ENCODE measurements at regions not wholly inside any gene's neighbourhood (a gene's known extent, or its start where the extent isn't known, plus 50 kb on each side); places are given as distances from the start of the nearest gene placed in this dataset.

DNA sequence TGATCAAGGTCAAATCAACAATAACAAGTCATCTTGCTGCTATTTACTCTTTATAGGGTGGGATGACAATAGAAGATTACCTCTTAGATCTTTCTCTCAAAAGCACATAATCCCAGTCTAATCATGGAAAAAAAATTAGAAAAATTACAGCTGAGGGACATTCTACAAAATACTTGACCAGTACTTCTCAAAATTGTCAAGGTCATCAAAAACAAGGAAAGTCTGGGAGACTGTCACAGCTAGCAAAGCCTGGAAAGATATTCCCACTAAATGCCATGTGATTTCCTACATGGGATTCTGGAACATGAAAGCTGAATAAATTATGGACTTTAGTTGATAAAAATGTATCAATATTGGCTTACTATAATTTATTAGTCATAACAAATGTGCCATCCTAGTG lies 276.2 kb downstream of the RNF144A start:
- no peaks in the 10 kb centered on the region for H3K27me3 ChIP-seq (ENCODE audit: insufficient read depth, low read length)
- no peak overlapping the region for H2AFZ ChIP-seq (ENCODE audit: insufficient read depth, low read length, poor library complexity)
- no peak overlapping the region for H4K91ac ChIP-seq (ENCODE audit: low read depth, low read length)
- H3K36me3 ChIP-seq (ENCODE audit: control insufficient read depth in 1 of 2, insufficient read depth in 2 of 2, low read length in 2 of 2): no peaks in the 10 kb centered on the region
- H3K4me1 ChIP-seq (ENCODE audit: control insufficient read depth in 1 of 2, insufficient read depth in 2 of 2, low read length in 2 of 2): peaks cover 0 to 6% of the 10 kb centered on the region in 2 experiments
- H3K9me3 ChIP-seq (ENCODE audit: insufficient read depth, low read depth, low read length): no peaks in the 10 kb centered on the region
- H2BK120ac ChIP-seq (ENCODE audit: insufficient read depth, low read length, poor library complexity): no peak overlapping the region
- H3K79me1 ChIP-seq (ENCODE audit: low read length): no peaks in the 10 kb centered on the region
- no peak overlapping the region for H3K18ac ChIP-seq (ENCODE audit: low read length)
- H3K79me2 ChIP-seq (ENCODE audit: control insufficient read depth, insufficient read depth, low read length, poor library complexity): no peaks in the 10 kb centered on the region
- no peak overlapping the region for H2BK12ac ChIP-seq (ENCODE audit: low read length)
- H3K4me3 ChIP-seq (ENCODE audit: low read depth, low read length): no peak overlapping the region
- no peak overlapping the region for H3K9ac ChIP-seq (ENCODE audit: low read length)
- no peak overlapping the region for H3K4me2 ChIP-seq (ENCODE audit: low read length)
- no peak overlapping the region for H4K8ac ChIP-seq (ENCODE audit: low read depth, low read length)
- DNase-seq: no peak
- no peak overlapping the region for H2AK5ac ChIP-seq (ENCODE audit: low read length)
- no peak overlapping the region for H3K27ac ChIP-seq (ENCODE audit: low read depth, low read length)
- no peak overlapping the region for H2BK5ac ChIP-seq (ENCODE audit: low read depth, low read length, poor library complexity)
- H4K12ac ChIP-seq (ENCODE audit: low read depth, low read length): no peak overlapping the region
- no peak overlapping the region for H3K4ac ChIP-seq (ENCODE audit: low read depth, low read length)
- H3K23ac ChIP-seq (ENCODE audit: low read length): no peak overlapping the region
- H3K14ac ChIP-seq (ENCODE audit: low read length): no peak overlapping the region

DNA sequence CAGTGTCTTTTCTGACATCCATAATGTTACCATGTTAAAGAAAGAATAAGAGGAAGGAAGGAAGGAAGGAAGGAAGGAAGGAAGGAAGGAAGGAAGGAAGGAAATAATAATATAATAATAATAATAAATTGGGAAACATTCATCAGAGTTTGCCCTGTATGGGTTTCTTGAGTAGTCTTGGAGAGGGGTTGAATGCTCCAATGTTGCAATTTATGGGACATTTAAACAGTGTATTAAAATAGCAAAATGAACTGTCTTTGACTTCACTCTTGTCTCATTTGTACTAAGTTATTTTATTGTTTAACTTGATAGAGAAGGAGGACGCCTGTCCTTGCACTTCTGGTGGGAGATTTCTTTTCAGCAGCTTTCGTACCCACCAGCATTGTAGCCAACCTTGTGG lies 277.7 kb downstream of the RNF144A start:
- Histone ChIP-seq H3K4me2 (ENCODE audit: low read length) (no peak overlapping the region), H3K4me3 (ENCODE audit: low read depth, low read length) (no peak overlapping the region), H3K27ac (ENCODE audit: low read depth, low read length) (no peak overlapping the region), H3K14ac (ENCODE audit: low read length) (no peak overlapping the region), H3K23ac (ENCODE audit: low read length) (no peak overlapping the region), H3K4ac (ENCODE audit: low read depth, low read length) (no peak overlapping the region), H3K9me3 (ENCODE audit: insufficient read depth, low read depth, low read length) (no peaks in the 10 kb centered on the region), H2BK120ac (ENCODE audit: insufficient read depth, low read length, poor library complexity) (no peak overlapping the region), H2BK5ac (ENCODE audit: low read depth, low read length, poor library complexity) (no peak overlapping the region), H3K79me1 (ENCODE audit: low read length) (no peaks in the 10 kb centered on the region), H4K91ac (ENCODE audit: low read depth, low read length) (no peak overlapping the region), H2AK5ac (ENCODE audit: low read length) (no peak overlapping the region), H3K18ac (ENCODE audit: low read length) (no peak overlapping the region), H3K27me3 (ENCODE audit: insufficient read depth, low read length) (no peaks in the 10 kb centered on the region), H3K9ac (ENCODE audit: low read length) (no peak overlapping the region), H2AFZ (ENCODE audit: insufficient read depth, low read length, poor library complexity) (no peak overlapping the region), H4K12ac (ENCODE audit: low read depth, low read length) (no peak overlapping the region), H3K36me3 (ENCODE audit: control insufficient read depth in 1 of 2, insufficient read depth in 2 of 2, low read length in 2 of 2) (no peaks in the 10 kb centered on the region), H3K79me2 (ENCODE audit: control insufficient read depth, insufficient read depth, low read length, poor library complexity) (no peaks in the 10 kb centered on the region), H4K8ac (ENCODE audit: low read depth, low read length) (no peak overlapping the region), H3K4me1 (ENCODE audit: control insufficient read depth in 1 of 2, insufficient read depth in 2 of 2, low read length in 2 of 2) (peaks cover 0 to 5% of the 10 kb centered on the region in 2 experiments), H2BK12ac (ENCODE audit: low read length) (no peak overlapping the region)
- no CpG with 5 or more reads among the region's 2 CpGs for WGBS (ENCODE audit: extremely low coverage, insufficient coverage, insufficient read length)
- no peak for DNase-seq

DNA sequence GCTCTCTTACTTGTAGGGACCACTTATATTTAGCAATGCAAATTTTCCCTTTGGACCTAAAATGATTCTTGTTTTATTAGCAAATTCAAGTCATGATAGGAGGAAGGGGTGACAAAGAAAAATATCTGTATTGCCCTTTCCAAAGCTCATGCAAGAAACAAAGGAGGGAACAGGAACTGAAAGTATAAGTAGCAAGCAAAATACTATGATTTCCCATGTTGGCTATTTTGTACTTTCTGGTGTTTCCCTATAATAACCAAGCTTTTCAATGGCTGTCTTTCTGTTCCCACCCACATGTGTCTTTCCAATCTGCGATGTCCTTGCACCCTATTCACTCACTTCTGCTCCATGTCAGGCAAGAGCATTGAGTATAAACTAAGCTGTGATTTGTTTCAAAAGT lies 279.7 kb downstream of the RNF144A start:
- H3K18ac ChIP-seq (ENCODE audit: low read length): no peak overlapping the region
- no peak overlapping the region for H3K27ac ChIP-seq (ENCODE audit: low read depth, low read length)
- H3K14ac ChIP-seq (ENCODE audit: low read length): no peak overlapping the region
- H4K91ac ChIP-seq (ENCODE audit: low read depth, low read length): no peak overlapping the region
- no peak overlapping the region for H3K4me2 ChIP-seq (ENCODE audit: low read length)
- no peak for DNase-seq
- H3K79me1 ChIP-seq (ENCODE audit: low read length): no peaks in the 10 kb centered on the region
- H4K12ac ChIP-seq (ENCODE audit: low read depth, low read length): no peak overlapping the region
- no peak overlapping the region for H3K4ac ChIP-seq (ENCODE audit: low read depth, low read length)
- H3K9me3 ChIP-seq (ENCODE audit: insufficient read depth, low read depth, low read length): no peaks in the 10 kb centered on the region
- H2BK120ac ChIP-seq (ENCODE audit: insufficient read depth, low read length, poor library complexity): no peak overlapping the region
- no peak overlapping the region for H3K9ac ChIP-seq (ENCODE audit: low read length)
- H3K79me2 ChIP-seq (ENCODE audit: control insufficient read depth, insufficient read depth, low read length, poor library complexity): no peaks in the 10 kb centered on the region
- H4K8ac ChIP-seq (ENCODE audit: low read depth, low read length): no peak overlapping the region
- no peak overlapping the region for H3K4me3 ChIP-seq (ENCODE audit: low read depth, low read length)
- H2AK5ac ChIP-seq (ENCODE audit: low read length): no peak overlapping the region
- H2BK12ac ChIP-seq (ENCODE audit: low read length): no peak overlapping the region
- peaks cover 0 to 2% of the 10 kb centered on the region in 2 experiments for H3K4me1 ChIP-seq (ENCODE audit: control insufficient read depth in 1 of 2, insufficient read depth in 2 of 2, low read length in 2 of 2)
- H3K27me3 ChIP-seq (ENCODE audit: insufficient read depth, low read length): no peaks in the 10 kb centered on the region
- H3K36me3 ChIP-seq (ENCODE audit: control insufficient read depth in 1 of 2, insufficient read depth in 2 of 2, low read length in 2 of 2): no peaks in the 10 kb centered on the region
- no peak overlapping the region for H2BK5ac ChIP-seq (ENCODE audit: low read depth, low read length, poor library complexity)
- no peak overlapping the region for H2AFZ ChIP-seq (ENCODE audit: insufficient read depth, low read length, poor library complexity)
- no peak overlapping the region for H3K23ac ChIP-seq (ENCODE audit: low read length)
- no CpG with 5 or more reads among the region's 1 CpG for WGBS (ENCODE audit: extremely low coverage, insufficient coverage, insufficient read length)

DNA sequence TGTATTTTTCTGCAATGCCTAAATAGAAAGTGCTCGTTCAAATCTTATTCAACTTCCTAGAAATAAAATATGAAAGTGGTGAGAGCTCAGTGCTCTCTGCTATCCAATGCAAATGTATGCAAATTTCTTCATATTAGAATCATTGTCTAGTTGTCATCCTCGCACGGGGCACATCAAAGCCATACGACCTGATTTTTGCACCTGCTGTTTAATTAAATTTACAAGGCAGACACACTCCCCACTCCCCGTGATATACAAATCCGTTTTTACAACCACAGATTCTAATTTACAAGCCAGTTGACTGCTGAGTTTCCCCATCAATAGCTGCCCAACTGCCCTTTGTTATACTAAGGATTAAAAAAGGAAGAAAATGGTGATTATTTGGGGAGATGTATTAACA lies 284.6 kb downstream of the RNF144A start:
- H3K4me1 ChIP-seq (ENCODE audit: control insufficient read depth in 1 of 2, insufficient read depth in 2 of 2, low read length in 2 of 2): no peaks in the 10 kb centered on the region
- no peaks in the 10 kb centered on the region for H3K9me3 ChIP-seq (ENCODE audit: insufficient read depth, low read depth, low read length)
- no peaks in the 10 kb centered on the region for H3K27me3 ChIP-seq (ENCODE audit: insufficient read depth, low read length)
- H2AK5ac ChIP-seq (ENCODE audit: low read length): no peak overlapping the region
- no peak overlapping the region for H3K14ac ChIP-seq (ENCODE audit: low read length)
- H3K27ac ChIP-seq (ENCODE audit: low read depth, low read length): no peak overlapping the region
- H3K23ac ChIP-seq (ENCODE audit: low read length): no peak overlapping the region
- H3K4me3 ChIP-seq (ENCODE audit: low read depth, low read length): no peak overlapping the region
- H3K79me2 ChIP-seq (ENCODE audit: control insufficient read depth, insufficient read depth, low read length, poor library complexity): no peaks in the 10 kb centered on the region
- DNase-seq: no peak
- no peak overlapping the region for H2BK120ac ChIP-seq (ENCODE audit: insufficient read depth, low read length, poor library complexity)
- no peak overlapping the region for H4K91ac ChIP-seq (ENCODE audit: low read depth, low read length)
- no peak overlapping the region for H3K4ac ChIP-seq (ENCODE audit: low read depth, low read length)
- H4K12ac ChIP-seq (ENCODE audit: low read depth, low read length): no peak overlapping the region
- H3K18ac ChIP-seq (ENCODE audit: low read length): no peak overlapping the region
- H3K9ac ChIP-seq (ENCODE audit: low read length): no peak overlapping the region
- H3K79me1 ChIP-seq (ENCODE audit: low read length): no peaks in the 10 kb centered on the region
- WGBS (ENCODE audit: extremely low coverage, insufficient coverage, insufficient read length): no CpG with 5 or more reads among the region's 6 CpGs
- no peak overlapping the region for H2BK12ac ChIP-seq (ENCODE audit: low read length)
- H4K8ac ChIP-seq (ENCODE audit: low read depth, low read length): no peak overlapping the region
- no peaks in the 10 kb centered on the region for H3K36me3 ChIP-seq (ENCODE audit: control insufficient read depth in 1 of 2, insufficient read depth in 2 of 2, low read length in 2 of 2)
- no peak overlapping the region for H3K4me2 ChIP-seq (ENCODE audit: low read length)
- no peak overlapping the region for H2BK5ac ChIP-seq (ENCODE audit: low read depth, low read length, poor library complexity)
- no peak overlapping the region for H2AFZ ChIP-seq (ENCODE audit: insufficient read depth, low read length, poor library complexity)

Measured in trophoblast cell (in vitro differentiated cells and primary cell).